OCI-LY7 (cell line): ENCODE measurements at regions not wholly inside any gene's neighbourhood (a gene's known extent, or its start where the extent isn't known, plus 50 kb on each side); places are given as distances from the start of the nearest gene placed in this dataset.
"Not testable (repeated sequence)": the region's sequence is repeated elsewhere in the genome, so short reads cannot be mapped to it uniquely, and the experiment has no call there.

Experiments
- BruUV-seq: library from RNA; stranded (reverse); fragments of 400-500 nt; replicated peaks from 2 replicates; lab custom pipeline; 2021; lab: Mats Ljungman, UMichigan
- CTCF ChIA-PET: fragments of 300-600 bp; sonication (Branson Sonifier 250); formaldehyde crosslinking; loops from one replicate; lab custom pipeline; 2022; ENCODE audit warnings: antibody characterized with exemption; ENCODE audit not compliant: unreplicated experiment; lab: Charles Lee
- POLR2A ChIA-PET: fragments of 300-600 bp; sonication (Branson Sonifier 250); formaldehyde crosslinking; loops from one replicate; lab custom pipeline; 2022; ENCODE audit warnings: antibody characterized with exemption; lab: Charles Lee
- DNase-seq: peaks from one replicate; pipeline ENCODE4 v3.0.0-alpha.2; 2015; ENCODE audit warnings: low spot score
- H2AFZ ChIP-seq: fragments of 200-600 bp; sonication (generic), shearing (Covaris generic); 2 replicates; pipeline ENCODE4 v1.6.1; 2014; ENCODE audit warnings: mild to moderate bottlenecking, antibody characterized with exemption, low read length, moderate library complexity
- H3K27ac ChIP-seq: fragments of 200-600 bp; sonication (generic); 2 replicates; pipeline ENCODE4 v1.5.1; 2014; ENCODE audit warnings: mixed run types, low read depth, mild to moderate bottlenecking, moderate library complexity, low read length, inconsistent platforms; ENCODE audit not compliant: poor library complexity, severe bottlenecking
- H3K36me3 ChIP-seq: fragments of 200-600 bp; sonication (generic); 2 replicates; pipeline ENCODE4 v1.6.1; 2014; ENCODE audit warnings: mild to moderate bottlenecking, antibody characterized with exemption, low read length, moderate library complexity, mixed read lengths; ENCODE audit not compliant: insufficient read depth
- H3K4me1 ChIP-seq: fragments of 200-600 bp; sonication (generic); 2 replicates; pipeline ENCODE4 v1.5.1; 2014; ENCODE audit warnings: mild to moderate bottlenecking, low read length; ENCODE audit not compliant: insufficient read depth, poor library complexity, severe bottlenecking
- H3K4me2 ChIP-seq: fragments of 200-600 bp; sonication (generic); 2 replicates; pipeline ENCODE4 v1.6.1; 2014; ENCODE audit warnings: mild to moderate bottlenecking, low read length
- H3K4me3 ChIP-seq: fragments of 200-600 bp; sonication (generic); 2 replicates; pipeline ENCODE4 v1.5.1; 2014; ENCODE audit warnings: mild to moderate bottlenecking, low read depth, low read length; ENCODE audit not compliant: poor library complexity, severe bottlenecking
- H3K79me2 ChIP-seq: fragments of 200-600 bp; sonication (generic); 2 replicates; pipeline ENCODE4 v1.6.1; 2016; ENCODE audit warnings: low read depth, mild to moderate bottlenecking, low read length, moderate library complexity, mixed read lengths; ENCODE audit not compliant: insufficient read depth
- H3K9me2 ChIP-seq: fragments of 200-600 bp; sonication (generic); 2 replicates; pipeline ENCODE4 v1.6.1; 2016; ENCODE audit warnings: mild to moderate bottlenecking, low read length, mixed read lengths; ENCODE audit not compliant: insufficient read depth
- H3K9me3 ChIP-seq: fragments of 200-600 bp; sonication (generic); 2 replicates; pipeline ENCODE4 v1.6.1; 2014; ENCODE audit warnings: mild to moderate bottlenecking, mixed run types, low read length, mixed read lengths
- H4K20me1 ChIP-seq: fragments of 200-600 bp; sonication (generic); 2 replicates; pipeline ENCODE4 v1.6.1; 2014; ENCODE audit warnings: mild to moderate bottlenecking, antibody characterized with exemption, low read length, moderate library complexity, mixed read lengths; ENCODE audit not compliant: insufficient read depth
- CTCF ChIP-seq: fragments of 200-600 bp; sonication (generic); conservative IDR thresholded peaks from 2 replicates; pipeline ENCODE4 v1.5.1; 2014; ENCODE audit warnings: mild to moderate bottlenecking, antibody characterized with exemption, low read length, moderate library complexity, mixed read lengths
- EZH2phosphoT487 ChIP-seq: fragments of 200-600 bp; sonication (generic); IDR thresholded peaks from 2 replicates; pipeline ENCODE4 v1.6.1; 2018; ENCODE audit warnings: low read depth, borderline replicate concordance, mild to moderate bottlenecking, mixed run types, antibody characterized with exemption, low read length, moderate library complexity, mixed read lengths
- intact Hi-C: fragments of 100-400 bp; cut with micrococcal nuclease; formaldehyde crosslinking; loops from one replicate; pipeline ENCODE4 v1.10.0; 2022; ENCODE audit not compliant: unreplicated experiment

GRCh38 chr6:168851460-168852375 lies 401.9 kb downstream of the THBS2 start:
- no peaks in the 10 kb centered on the region for H3K4me1 ChIP-seq
- H3K4me2 ChIP-seq: peak overlapping the region; percentile 23; the same call in 1 of the 2 replicates
- H3K79me2 ChIP-seq: no peaks in the 10 kb centered on the region
- H2AFZ ChIP-seq: peak overlapping the region; percentile 74; the same call in 1 of the 2 replicates
- no peaks in the 10 kb centered on the region for H3K36me3 ChIP-seq
- ChIA-PET POLR2A (interaction anchor here (0.7 kb wide), 1 partner anchor 540 kb away, joined by 4 read pairs; no protein-coding TSS in a partner anchor), CTCF (no interaction called here)
- no peak overlapping the region for H3K27ac ChIP-seq
- no peak for TF ChIP-seq EZH2phosphoT487
- no peak for TF ChIP-seq CTCF
- intact Hi-C loops: no loop called here
- H3K4me3 ChIP-seq: peak overlapping the region; percentile 19
- no TSS peak for BruUV-seq
- H3K9me2 ChIP-seq: no peaks in the 10 kb centered on the region
- H4K20me1 ChIP-seq: no peaks in the 10 kb centered on the region
- no peak for DNase-seq
- H3K9me3 ChIP-seq: no peaks in the 10 kb centered on the region

GRCh38 chr6:168850027-168850736 lies 403.5 kb downstream of the THBS2 start:
- CTCF ChIA-PET, intact Hi-C loops, H3K79me2 ChIP-seq, H3K4me1 ChIP-seq, H3K4me3 ChIP-seq, H4K20me1 ChIP-seq, H2AFZ ChIP-seq, BruUV-seq, H3K9me3 ChIP-seq, H3K4me2 ChIP-seq, H3K27ac ChIP-seq, H3K9me2 ChIP-seq, POLR2A ChIA-PET, H3K36me3 ChIP-seq, DNase-seq: not testable (repeated sequence)

GRCh38 chr6:168849459-168849858 lies 404.2 kb downstream of the THBS2 start:
- no peak overlapping the region for H3K27ac ChIP-seq
- TF ChIP-seq EZH2phosphoT487 (no peak), CTCF (no peak)
- no peak overlapping the region for H2AFZ ChIP-seq
- H3K79me2 ChIP-seq: no peaks in the 10 kb centered on the region
- no peaks in the 10 kb centered on the region for H3K4me1 ChIP-seq
- no peak overlapping the region for H3K4me3 ChIP-seq
- DNase-seq: no peak
- no peaks in the 10 kb centered on the region for H4K20me1 ChIP-seq
- intact Hi-C loops: no loop called here
- no TSS peak for BruUV-seq
- CTCF ChIA-PET: no interaction called here
- H3K9me3 ChIP-seq: no peaks in the 10 kb centered on the region
- no peaks in the 10 kb centered on the region for H3K9me2 ChIP-seq
- H3K36me3 ChIP-seq: no peaks in the 10 kb centered on the region
- no peak overlapping the region for H3K4me2 ChIP-seq
- POLR2A ChIA-PET: no interaction called here
